PC-9 (cell line): ENCODE measurements at regions not wholly inside any gene's neighbourhood (a gene's known extent, or its start where the extent isn't known, plus 50 kb on each side); places are given as distances from the start of the nearest gene placed in this dataset.

ENCODE experiments used
- BruUV-seq: library from RNA; stranded (reverse); fragments of 400-500 nt; replicated peaks from 2 replicates; lab custom pipeline; 2021; lab: Mats Ljungman, UMichigan
- CTCF ChIA-PET: fragments of 300-600 bp; sonication (Branson Sonifier 250); formaldehyde crosslinking; loops from one replicate; lab custom pipeline; 2022; ENCODE audit warnings: antibody characterized with exemption; lab: Charles Lee
- POLR2A ChIA-PET: fragments of 300-600 bp; sonication (Branson Sonifier 250); formaldehyde crosslinking; loops from one replicate; lab custom pipeline; 2022; ENCODE audit warnings: antibody characterized with exemption; ENCODE audit not compliant: unreplicated experiment; lab: Charles Lee
- DNase-seq, 2 experiments: peaks; one replicate each; pipeline versions ENCODE4 v3.0.0 to v3.0.0-alpha.2; 2015 to 2022; ENCODE audit warnings: mixed read lengths in 1 of 2
- H2AFZ ChIP-seq: fragments of 200-600 bp; sonication (generic); 2 replicates; pipeline ENCODE4 v1.8.1; 2017; ENCODE audit warnings: antibody characterized with exemption
- H3F3A ChIP-seq: fragments of 200-600 bp; sonication (generic); 2 replicates; pipeline ENCODE4 v1.8.1; 2017; ENCODE audit warnings: antibody characterized with exemption, mild to moderate bottlenecking, low read depth; ENCODE audit not compliant: insufficient read depth
- H3K27ac ChIP-seq: fragments of 200-600 bp; sonication (generic); 2 replicates; pipeline ENCODE4 v1.6.1; 2016; ENCODE audit warnings: mixed run types
- H3K27me3 ChIP-seq: fragments of 200-600 bp; sonication (generic); 2 replicates; pipeline ENCODE4 v1.6.1; 2016; ENCODE audit warnings: low read depth, mixed run types; ENCODE audit not compliant: insufficient read depth
- H3K36me3 ChIP-seq: fragments of 200-600 bp; sonication (generic); 2 replicates; pipeline ENCODE4 v1.6.1; 2016; ENCODE audit warnings: low read depth, mixed run types
- H3K4me1 ChIP-seq: fragments of 200-600 bp; sonication (generic); replicated peaks from 2 replicates; pipeline ENCODE4 v1.6.1; 2016; ENCODE audit warnings: mixed run types; ENCODE audit not compliant: insufficient read depth
- H3K4me2 ChIP-seq: fragments of 200-600 bp; sonication (generic); 2 replicates; pipeline ENCODE4 v1.6.1; 2017; ENCODE audit warnings: mixed run types
- H3K4me3 ChIP-seq: fragments of 200-600 bp; sonication (generic); 2 replicates; pipeline ENCODE4 v1.6.1; 2016; ENCODE audit warnings: mixed run types
- H3K79me2 ChIP-seq: fragments of 200-600 bp; sonication (generic); 2 replicates; pipeline ENCODE4 v1.6.1; 2017; ENCODE audit warnings: low read depth, mixed run types
- H3K9me2 ChIP-seq: fragments of 200-600 bp; sonication (generic); 2 replicates; pipeline ENCODE4 v1.8.1; 2017; ENCODE audit warnings: mild to moderate bottlenecking; ENCODE audit not compliant: insufficient read depth
- H3K9me3 ChIP-seq: fragments of 200-600 bp; sonication (generic); 2 replicates; pipeline ENCODE4 v1.8.1; 2016; ENCODE audit warnings: low read depth; ENCODE audit not compliant: insufficient read depth
- H4K20me1 ChIP-seq: fragments of 200-600 bp; sonication (generic); 2 replicates; pipeline ENCODE4 v1.8.1; 2017; ENCODE audit not compliant: insufficient read depth
- EZH2 ChIP-seq: fragments of 200-600 bp; sonication (generic); IDR thresholded peaks from 2 replicates; pipeline ENCODE4 v1.8.0; 2017; ENCODE audit warnings: antibody characterized with exemption, low read depth
- intact Hi-C: fragments of 100-400 bp; cut with micrococcal nuclease; formaldehyde crosslinking; loops from one replicate; pipeline ENCODE4 v1.10.0; 2022; ENCODE audit not compliant: unreplicated experiment
- TF ChIP-seq, protein P1 (sequence below): fragments of 200-600 bp; sonication (generic); conservative IDR thresholded peaks from 2 replicates; pipeline ENCODE4 v1.6.1; 2017; ENCODE audit warnings: mixed run types, antibody characterized with exemption, mild to moderate bottlenecking, moderate library complexity

DNA sequence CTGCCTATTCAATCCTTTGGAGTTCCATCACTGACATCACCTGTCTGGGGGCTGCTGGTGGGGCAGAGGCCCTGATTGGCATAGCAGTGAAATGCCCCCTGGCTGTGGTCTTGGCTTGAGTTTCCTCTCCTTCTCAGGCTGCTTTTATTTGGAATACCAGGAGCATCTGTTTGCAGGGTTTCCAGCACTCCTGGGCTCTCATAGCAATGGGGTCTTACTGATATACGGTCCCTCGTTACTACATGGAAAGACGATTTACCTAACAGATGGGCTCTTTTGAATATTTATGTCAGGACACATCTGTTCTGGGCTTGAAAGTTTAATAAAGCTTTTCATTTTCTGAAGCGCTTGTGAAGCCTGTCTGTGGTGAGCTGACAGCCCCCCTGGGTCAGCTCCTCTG lies 230.3 kb downstream of the SLC4A3 start:
- ChIA-PET CTCF (no interaction called here), POLR2A (no interaction called here)
- intact Hi-C loops: no loop called here
- Histone ChIP-seq H3K9me2 (no peaks in the 10 kb centered on the region), H3F3A (no peaks in the 10 kb centered on the region), H3K4me2 (no peak overlapping the region), H3K27me3 (no peaks in the 10 kb centered on the region), H3K4me1 (no peaks in the 10 kb centered on the region), H3K79me2 (no peaks in the 10 kb centered on the region), H2AFZ (no peak overlapping the region), H3K27ac (no peak overlapping the region), H4K20me1 (no peaks in the 10 kb centered on the region), H3K9me3 (no peaks in the 10 kb centered on the region), H3K36me3 (no peaks in the 10 kb centered on the region), H3K4me3 (no peak overlapping the region)
- no peak for TF ChIP-seq EZH2
- TF ChIP-seq, protein P1, sequence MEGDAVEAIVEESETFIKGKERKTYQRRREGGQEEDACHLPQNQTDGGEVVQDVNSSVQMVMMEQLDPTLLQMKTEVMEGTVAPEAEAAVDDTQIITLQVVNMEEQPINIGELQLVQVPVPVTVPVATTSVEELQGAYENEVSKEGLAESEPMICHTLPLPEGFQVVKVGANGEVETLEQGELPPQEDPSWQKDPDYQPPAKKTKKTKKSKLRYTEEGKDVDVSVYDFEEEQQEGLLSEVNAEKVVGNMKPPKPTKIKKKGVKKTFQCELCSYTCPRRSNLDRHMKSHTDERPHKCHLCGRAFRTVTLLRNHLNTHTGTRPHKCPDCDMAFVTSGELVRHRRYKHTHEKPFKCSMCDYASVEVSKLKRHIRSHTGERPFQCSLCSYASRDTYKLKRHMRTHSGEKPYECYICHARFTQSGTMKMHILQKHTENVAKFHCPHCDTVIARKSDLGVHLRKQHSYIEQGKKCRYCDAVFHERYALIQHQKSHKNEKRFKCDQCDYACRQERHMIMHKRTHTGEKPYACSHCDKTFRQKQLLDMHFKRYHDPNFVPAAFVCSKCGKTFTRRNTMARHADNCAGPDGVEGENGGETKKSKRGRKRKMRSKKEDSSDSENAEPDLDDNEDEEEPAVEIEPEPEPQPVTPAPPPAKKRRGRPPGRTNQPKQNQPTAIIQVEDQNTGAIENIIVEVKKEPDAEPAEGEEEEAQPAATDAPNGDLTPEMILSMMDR: no peak
- no peak for DNase-seq
- no TSS peak for BruUV-seq

DNA sequence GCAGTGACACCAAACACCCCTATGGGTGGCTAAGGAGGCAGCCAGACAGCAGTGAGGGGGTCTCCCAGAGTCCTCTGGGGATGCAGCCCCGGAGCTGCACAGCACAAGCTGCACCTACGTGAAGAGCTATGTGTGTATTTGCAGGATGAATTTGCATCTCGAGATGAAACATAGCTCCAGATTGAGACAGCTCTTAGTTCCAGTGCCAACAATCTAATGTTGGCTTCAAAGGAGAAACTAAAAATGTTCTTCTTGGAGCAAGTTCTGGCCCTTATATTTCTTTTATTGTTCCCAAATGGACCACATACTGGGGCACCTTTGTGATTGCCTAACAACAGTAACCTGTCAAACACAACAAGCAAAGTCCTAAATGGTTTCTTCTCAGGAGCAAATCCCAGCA lies 233.9 kb downstream of the SLC4A3 start:
- H3K4me3 ChIP-seq: no peak overlapping the region
- H3K9me3 ChIP-seq: no peaks in the 10 kb centered on the region
- TF ChIP-seq, protein P1: no peak
- TF ChIP-seq EZH2: no peak
- no peaks in the 10 kb centered on the region for H3K27me3 ChIP-seq
- ChIA-PET CTCF (no interaction called here), POLR2A (interaction anchor here (0.7 kb wide), 1 partner anchor 10 kb away, joined by 5 read pairs; no protein-coding TSS in a partner anchor)
- H4K20me1 ChIP-seq: no peaks in the 10 kb centered on the region
- DNase-seq: no peak
- H3K4me1 ChIP-seq: no peaks in the 10 kb centered on the region
- no peaks in the 10 kb centered on the region for H3K36me3 ChIP-seq
- BruUV-seq: no TSS peak
- H2AFZ ChIP-seq: no peak overlapping the region
- intact Hi-C loops: no loop called here
- no peaks in the 10 kb centered on the region; the same call in 1 of the 2 replicates for H3K9me2 ChIP-seq
- no peak overlapping the region for H3K4me2 ChIP-seq
- no peaks in the 10 kb centered on the region for H3F3A ChIP-seq
- no peaks in the 10 kb centered on the region for H3K79me2 ChIP-seq
- no peak overlapping the region for H3K27ac ChIP-seq

DNA sequence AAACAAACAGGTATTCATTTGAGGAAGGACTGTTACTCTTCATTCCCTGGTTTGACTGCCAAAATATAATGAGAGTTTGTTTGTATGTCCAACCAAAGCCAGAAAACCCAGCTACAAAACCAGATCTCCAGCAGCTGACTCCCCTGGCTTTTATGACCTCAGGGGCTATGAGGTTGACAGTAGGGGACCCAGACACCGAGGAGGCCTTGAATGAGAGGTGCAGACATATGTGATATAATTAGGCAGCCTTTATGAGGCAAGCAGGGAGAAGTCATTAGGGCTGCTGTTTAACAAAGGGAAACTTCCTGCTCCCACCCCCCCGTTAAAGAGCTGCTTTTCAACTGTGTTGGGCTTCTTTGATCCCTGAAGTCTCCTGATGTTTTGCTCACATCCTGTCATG lies 236.7 kb downstream of the SLC4A3 start:
- no peaks in the 10 kb centered on the region; the same call in 1 of the 2 replicates for H3K9me2 ChIP-seq
- POLR2A ChIA-PET: no interaction called here
- no peaks in the 10 kb centered on the region for H3K79me2 ChIP-seq
- H3F3A ChIP-seq: no peaks in the 10 kb centered on the region
- no peak overlapping the region for H3K4me3 ChIP-seq
- no peak for DNase-seq
- H3K27ac ChIP-seq: no peak overlapping the region
- H3K4me1 ChIP-seq: no peaks in the 10 kb centered on the region
- TF ChIP-seq EZH2: no peak
- TF ChIP-seq, protein P1: no peak
- no TSS peak for BruUV-seq
- intact Hi-C loops: no loop called here
- no peak overlapping the region for H3K4me2 ChIP-seq
- CTCF ChIA-PET: no interaction called here
- H3K27me3 ChIP-seq: no peaks in the 10 kb centered on the region
- no peaks in the 10 kb centered on the region for H3K36me3 ChIP-seq
- H3K9me3 ChIP-seq: no peaks in the 10 kb centered on the region
- H4K20me1 ChIP-seq: no peaks in the 10 kb centered on the region
- no peak overlapping the region for H2AFZ ChIP-seq
